GM12864 (cell line): ENCODE measurements at regions not wholly inside any gene's neighbourhood (a gene's known extent, or its start where the extent isn't known, plus 50 kb on each side); places are given as distances from the start of the nearest gene placed in this dataset.

Experiments
- DNase-seq: peaks from one replicate; pipeline ENCODE4 v3.0.0-alpha.2; 2011; ENCODE audit warnings: low read depth
- H3K4me3 ChIP-seq: 2 replicates; pipeline ENCODE4 v1.5.1; 2011; ENCODE audit warnings: mild to moderate bottlenecking, low read depth, low read length, control low read depth
- CTCF ChIP-seq: IDR thresholded peaks from 2 replicates; pipeline ENCODE4 v1.5.1; 2011; ENCODE audit warnings: low read depth, mild to moderate bottlenecking, moderate library complexity, low read length, control low read depth, inconsistent platforms; ENCODE audit errors: missing control alignments

- TF ChIP-seq CTCF = no peak
- no peak for DNase-seq
- H3K4me3 ChIP-seq = no peak overlapping the region
These were observed 1045.0 kb upstream of the ADGRL3 start for GRCh38 chr4:60155088-60155487.

GRCh38 chr4:60173103-60173502 is 1027.0 kb upstream of the ADGRL3 start:
- no peak for TF ChIP-seq CTCF
- no peak overlapping the region for H3K4me3 ChIP-seq
- no peak for DNase-seq

GRCh38 chr4:60173718-60174117 is 1026.4 kb upstream of the ADGRL3 start:
- no peak overlapping the region for H3K4me3 ChIP-seq
- no peak for DNase-seq
- TF ChIP-seq CTCF = no peak

GRCh38 chr4:60175241-60175640 is 1024.9 kb upstream of the ADGRL3 start:
- H3K4me3 ChIP-seq = no peak overlapping the region
- no peak for TF ChIP-seq CTCF
- no peak for DNase-seq

GRCh38 chr4:60187428-60187827 is 1012.7 kb upstream of the ADGRL3 start:
- DNase-seq = no peak
- no peak for TF ChIP-seq CTCF
- no peak overlapping the region for H3K4me3 ChIP-seq

- no peak for DNase-seq
- no peak overlapping the region for H3K4me3 ChIP-seq
- no peak for TF ChIP-seq CTCF
These were observed 1010.8 kb upstream of the ADGRL3 start for GRCh38 chr4:60189286-60189685.

- no peak for TF ChIP-seq CTCF
These were observed 1005.9 kb upstream of the ADGRL3 start for GRCh38 chr4:60194214-60194613.

More at GRCh38 chr4:60194214-60194613, 1005.9 kb upstream of the ADGRL3 start:
- no peak for DNase-seq
- H3K4me3 ChIP-seq = no peak overlapping the region
